GM12874 (cell line): ENCODE measurements at regions not wholly inside any gene's neighbourhood (a gene's known extent, or its start where the extent isn't known, plus 50 kb on each side); places are given as distances from the start of the nearest gene placed in this dataset.

Source experiments
- CTCF ChIP-seq: IDR thresholded peaks from 2 replicates; pipeline ENCODE4 v1.5.1; 2011; ENCODE audit warnings: low read depth, mild to moderate bottlenecking, control low read depth, low read length, moderate library complexity; ENCODE audit not compliant: insufficient read depth

DNA sequence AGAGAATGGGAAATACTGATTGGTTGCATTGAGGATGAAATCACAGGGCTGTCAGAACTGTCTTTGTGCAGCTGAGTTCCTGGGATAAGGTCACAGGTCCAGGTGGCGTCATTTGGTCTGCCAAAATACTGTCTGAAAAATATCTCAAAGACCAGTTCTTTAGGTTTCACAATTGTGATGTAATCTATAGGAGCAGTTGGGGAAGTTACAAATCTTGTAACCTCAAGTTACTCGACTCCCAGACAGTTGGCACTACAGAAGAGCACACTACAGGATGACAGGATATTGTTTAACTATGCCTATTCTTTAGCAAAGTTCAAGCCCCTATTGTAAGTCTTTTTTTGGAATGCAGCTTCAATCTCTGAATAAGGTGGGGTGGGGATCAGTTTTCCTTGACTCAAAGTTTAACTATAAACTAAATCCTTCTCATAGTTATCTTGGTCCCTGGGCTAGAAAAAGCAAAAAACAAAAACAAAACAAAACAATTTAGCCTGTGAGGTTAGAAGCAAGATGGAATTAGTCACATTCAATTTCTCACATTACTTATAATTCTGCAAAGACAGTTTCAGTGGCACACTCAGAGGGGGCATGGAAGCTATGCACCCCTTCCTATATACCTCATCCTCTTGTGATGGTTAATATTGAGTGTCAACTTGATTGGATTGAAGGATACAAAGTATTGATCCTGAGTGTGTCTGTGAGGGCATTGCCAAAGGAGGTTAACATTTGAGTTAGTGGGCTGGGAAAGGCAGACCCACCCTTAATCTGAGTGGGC is 276.0 kb downstream of the AUH start:
- no peak for TF ChIP-seq CTCF

DNA sequence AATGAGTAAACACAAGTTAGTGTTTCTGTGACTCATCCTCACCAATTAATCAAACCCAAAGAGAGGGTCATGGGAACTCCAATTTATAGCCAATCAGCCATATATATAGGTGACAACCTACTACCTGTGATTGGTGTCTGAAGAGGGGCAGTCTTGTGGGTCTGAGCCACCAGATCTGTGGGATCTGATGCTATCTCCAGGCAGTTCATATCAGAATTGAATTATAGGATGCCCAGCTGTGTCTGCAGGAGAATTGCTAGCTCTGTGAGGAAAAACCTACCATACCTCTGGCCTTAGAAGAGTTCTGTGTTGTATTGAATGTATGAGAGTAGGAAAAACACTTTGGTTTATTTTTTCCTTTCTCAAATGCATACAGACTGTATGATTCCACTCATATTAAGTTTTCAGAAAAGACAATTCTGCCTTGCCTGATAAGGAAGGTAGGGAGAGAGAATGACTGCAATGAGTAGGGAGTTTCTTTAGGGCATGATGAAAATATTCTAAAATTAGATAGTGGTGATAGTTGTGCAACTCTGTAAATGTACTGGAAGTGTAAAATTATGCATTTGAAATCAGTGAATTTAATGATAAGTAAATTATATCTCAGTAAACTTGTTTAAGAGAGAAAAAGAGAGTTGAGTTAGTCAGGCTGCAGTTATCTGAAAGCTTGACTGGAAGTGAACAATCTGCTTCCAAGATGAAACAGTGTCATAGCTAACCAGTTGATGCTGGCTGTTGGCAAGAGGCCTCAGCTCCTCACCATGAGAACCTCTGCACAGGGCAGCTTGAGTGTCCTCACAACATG is 274.9 kb downstream of the AUH start:
- no peak for TF ChIP-seq CTCF

DNA sequence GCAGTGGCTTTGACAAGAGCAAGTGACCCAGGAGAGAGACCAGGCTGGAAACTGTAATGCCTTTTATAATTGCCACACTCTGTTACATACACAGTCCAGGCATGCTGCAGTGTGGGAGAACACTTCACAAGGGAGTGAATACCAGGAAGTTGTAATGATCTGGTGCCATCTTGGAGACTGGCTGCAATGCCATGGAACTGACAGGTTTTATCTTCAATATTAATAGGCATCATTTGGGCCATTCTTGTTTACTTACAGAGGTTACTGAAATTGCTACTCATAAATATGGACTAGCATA is 274.3 kb downstream of the AUH start:
- TF ChIP-seq CTCF = no peak

DNA sequence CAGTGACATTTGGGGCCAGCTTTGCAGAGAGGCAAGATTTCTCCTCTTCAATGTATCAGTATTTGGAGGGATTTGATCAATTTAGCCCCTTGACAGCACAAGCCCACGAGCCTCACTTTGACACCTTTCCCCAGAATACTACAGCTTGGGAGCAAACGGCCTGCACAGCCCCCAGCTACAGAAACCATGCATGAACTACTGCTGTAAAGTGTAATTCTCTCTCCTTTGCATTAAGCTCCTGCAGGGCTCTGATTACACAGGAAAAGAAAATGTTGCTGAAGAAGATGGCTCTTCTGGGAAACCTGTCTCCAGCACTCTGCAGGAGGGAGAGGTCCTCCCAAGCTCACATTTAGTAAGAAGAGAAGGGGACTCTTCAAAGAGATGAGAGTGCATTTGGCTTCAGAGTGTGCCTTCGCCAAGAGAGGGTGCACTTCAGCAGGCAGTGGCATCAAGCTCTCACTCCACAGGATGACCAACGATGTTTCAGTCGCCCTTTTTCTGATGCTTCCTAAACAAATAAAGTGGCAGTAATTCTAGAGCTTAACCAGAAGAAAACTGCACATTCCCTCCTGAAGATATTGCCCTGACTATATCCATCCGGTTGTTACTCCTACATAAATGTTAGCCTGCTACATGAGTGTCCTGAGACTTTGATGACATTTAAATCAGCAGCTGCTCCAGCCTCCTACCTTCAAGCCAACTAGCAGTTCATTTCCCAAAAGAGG is 272.2 kb downstream of the AUH start:
- TF ChIP-seq CTCF = peak; percentile 54

DNA sequence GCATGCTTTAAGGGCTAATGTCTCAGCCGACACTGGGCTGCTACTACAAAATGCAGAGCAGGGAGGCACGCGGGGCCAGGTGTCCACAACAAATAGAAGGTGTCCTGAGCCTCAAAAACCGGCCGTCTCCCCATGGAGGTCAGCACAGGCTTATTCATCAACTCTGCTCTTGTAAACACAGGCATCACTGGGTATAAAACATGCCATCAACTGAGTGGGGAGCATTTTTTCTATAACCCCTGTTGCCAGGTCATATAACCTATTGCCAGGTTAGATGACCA is 271.6 kb downstream of the AUH start:
- no peak for TF ChIP-seq CTCF

- no peak for TF ChIP-seq CTCF
Measured at GRCh38 chr9:91092214-91092613, 269.5 kb downstream of the AUH start.

DNA sequence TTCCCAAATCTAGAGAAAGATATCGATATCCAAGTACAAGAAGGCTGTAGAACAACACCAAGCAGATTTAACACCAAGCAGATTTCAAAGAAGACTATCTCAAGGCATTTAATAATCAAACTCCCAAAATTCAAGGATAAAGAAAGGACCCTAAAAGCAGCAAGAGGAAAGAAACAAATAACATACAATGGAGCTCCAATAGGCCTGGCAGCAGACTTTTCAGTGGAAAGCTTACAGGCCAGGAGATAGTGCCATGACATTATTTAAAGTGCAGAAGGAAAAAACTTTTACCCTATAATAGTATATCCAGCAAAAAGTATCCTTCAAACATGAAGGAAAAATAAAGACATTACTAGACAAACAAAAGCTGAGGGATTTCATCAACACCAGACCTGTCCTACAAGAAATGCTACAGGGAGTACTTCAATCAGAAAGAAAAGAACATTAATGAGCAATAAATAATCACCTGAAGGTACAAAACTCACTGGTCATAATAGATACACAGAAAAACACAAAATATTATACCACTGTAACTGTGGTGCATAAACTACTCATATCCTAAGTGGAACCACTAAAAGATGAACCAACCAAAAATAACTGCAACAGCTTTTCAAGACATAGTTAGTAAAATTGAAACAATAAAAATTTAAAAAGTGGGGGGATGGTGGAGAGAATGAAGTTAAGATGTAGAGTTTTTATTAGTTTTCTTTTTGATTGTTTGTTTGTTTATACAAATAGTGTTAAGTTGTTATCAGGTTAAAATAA is 267.2 kb downstream of the AUH start:
- TF ChIP-seq CTCF = no peak
